ENCODE measurements at regions not wholly inside any gene's neighbourhood (a gene's known extent, or its start where the extent isn't known, plus 50 kb on each side); places are given as distances from the start of the nearest gene placed in this dataset.
"Not testable (repeated sequence)": the region's sequence is repeated elsewhere in the genome, so short reads cannot be mapped to it uniquely, and the experiment has no call there.

- ATAC-seq (no peak), DNase-seq (no peak)
- Histone ChIP-seq H3K27me3 (no peaks in the 10 kb centered on the region), H3K36me3 (no peaks in the 10 kb centered on the region), H3K4me3 (no peak overlapping the region), H3K4me1 (no peaks in the 10 kb centered on the region), H3K27ac (no peak overlapping the region), H3K9me3 (peaks cover 0 to 4% (median 0%) of the 10 kb centered on the region in 11 donors)
- intact Hi-C loops (cut with DNase I), result no loop called here
- TF ChIP-seq CTCF (IDR thresholded peaks at IDR 0.05), result no peak
- WGBS, 2 donors, result 64 to 78% methylated on average over 2 of the region's 2 CpGs
Observed at GRCh38 chr3:549636-550035, 353.1 kb downstream of the CHL1 start.

- no peaks in the 10 kb centered on the region for H3K4me1 ChIP-seq
- no peak for ATAC-seq
Observed at GRCh38 chr3:550471-550870, 353.9 kb downstream of the CHL1 start.

GRCh38 chr3:557972-558371 is 361.4 kb downstream of the CHL1 start:
- ATAC-seq, result peak in 1 of 8 donors; percentile 4
- intact Hi-C loops (cut with DNase I), result no loop called here
- Histone ChIP-seq H3K27me3 (no peaks in the 10 kb centered on the region), H3K9me3 (no peaks in the 10 kb centered on the region), H3K27ac (no peak overlapping the region), H3K4me3 (no peak overlapping the region), H3K36me3 (no peaks in the 10 kb centered on the region), H3K4me1 (no peaks in the 10 kb centered on the region)
- DNase-seq, result no peak
- no peak for TF ChIP-seq CTCF (IDR thresholded peaks at IDR 0.05)
- 52 to 56% methylated on average over 1 of the region's 1 CpG for WGBS, 2 donors

More at GRCh38 chr3:550471-550870, 353.9 kb downstream of the CHL1 start:
- Histone ChIP-seq H3K27ac (no peak overlapping the region), H3K36me3 (no peaks in the 10 kb centered on the region), H3K27me3 (no peaks in the 10 kb centered on the region), H3K9me3 (peaks cover 0 to 4% (median 0%) of the 10 kb centered on the region in 11 donors), H3K4me3 (no peak overlapping the region)
- no peak for TF ChIP-seq CTCF (IDR thresholded peaks at IDR 0.05)
- intact Hi-C loops (cut with DNase I), result no loop called here
- no peak for DNase-seq
- 88 to 95% methylated on average over 1 of the region's 1 CpG for WGBS, 2 donors

- WGBS, 2 donors, result 64 to 65% methylated on average over 5 of the region's 5 CpGs
- Histone ChIP-seq H3K4me3 (no peak overlapping the region), H3K36me3 (no peaks in the 10 kb centered on the region), H3K4me1 (no peaks in the 10 kb centered on the region), H3K9me3 (no peaks in the 10 kb centered on the region), H3K27me3 (no peaks in the 10 kb centered on the region), H3K27ac (no peak overlapping the region)
- intact Hi-C loops (cut with DNase I), result no loop called here
- TF ChIP-seq CTCF (IDR thresholded peaks at IDR 0.05), result no peak
- DNase-seq (no peak), ATAC-seq (no peak)
Observed at GRCh38 chr3:567488-568185, 371.1 kb downstream of the CHL1 start.

GRCh38 chr3:579529-579928 is 383.0 kb downstream of the CHL1 start:
- ATAC-seq; H3K9me3 ChIP-seq; DNase-seq; H3K27me3 ChIP-seq; H3K27ac ChIP-seq; H3K36me3 ChIP-seq; intact Hi-C loops (cut with DNase I); H3K4me1 ChIP-seq; H3K4me3 ChIP-seq: not testable (repeated sequence)
- 62 to 67% methylated on average over 2 of the region's 2 CpGs for WGBS, 2 donors

GRCh38 chr3:589066-589465 is 392.5 kb downstream of the CHL1 start:
- H3K9me3 ChIP-seq; H3K4me1 ChIP-seq; H3K4me3 ChIP-seq; DNase-seq; ATAC-seq; H3K36me3 ChIP-seq; intact Hi-C loops (cut with DNase I); H3K27ac ChIP-seq; H3K27me3 ChIP-seq: not testable (repeated sequence)

- 44 to 47% methylated on average over 2 of the region's 2 CpGs for WGBS, 2 donors
- H3K27ac ChIP-seq; H3K27me3 ChIP-seq; H3K36me3 ChIP-seq; ATAC-seq; H3K9me3 ChIP-seq; intact Hi-C loops (cut with DNase I); H3K4me1 ChIP-seq; DNase-seq; H3K4me3 ChIP-seq: not testable (repeated sequence)
Observed at GRCh38 chr3:597304-597703, 400.7 kb downstream of the CHL1 start.

GRCh38 chr3:597746-598145 is 401.2 kb downstream of the CHL1 start:
- DNase-seq; H3K27me3 ChIP-seq; H3K9me3 ChIP-seq; intact Hi-C loops (cut with DNase I); H3K4me3 ChIP-seq; ATAC-seq; H3K27ac ChIP-seq; H3K36me3 ChIP-seq; H3K4me1 ChIP-seq: not testable (repeated sequence)
- 42 to 60% methylated on average over 1 of the region's 1 CpG for WGBS, 2 donors
